CD4-positive, alpha-beta T cell (primary cell): ENCODE measurements at regions not wholly inside any gene's neighbourhood (a gene's known extent, or its start where the extent isn't known, plus 50 kb on each side); places are given as distances from the start of the nearest gene placed in this dataset.
A peak's percentile ranks its signal among the peaks of the same experiment; 100 is the strongest.
"Not testable (repeated sequence)": the region's sequence is repeated elsewhere in the genome, so short reads cannot be mapped to it uniquely, and the experiment has no call there.

ENCODE experiments used
- ATAC-seq: fragments of 200-7000 bp; cut with Tn5 transposase; one replicate; pipeline ENCODE4 v1.10.0; 2022; ENCODE audit warnings: mild to moderate bottlenecking; ENCODE audit not compliant: poor library complexity
- CTCF ChIA-PET: fragments of 350-600 bp; sonication (Branson Sonifier 250); formaldehyde crosslinking; loops from one replicate; lab custom pipeline; 2021; ENCODE audit warnings: antibody characterized with exemption, inconsistent platforms; lab: Charles Lee
- POLR2A ChIA-PET: fragments of 350-600 bp; sonication (Branson Sonifier 250); formaldehyde crosslinking; loops from one replicate; lab custom pipeline; 2021; ENCODE audit warnings: antibody characterized with exemption, inconsistent platforms; lab: Charles Lee
- DNase-seq, 14 experiments: peaks; one replicate each; pipeline ENCODE4 v3.0.0-alpha.2; 2013 to 2020; ENCODE audit warnings: mixed read lengths in 2 of 14
- H3K27ac ChIP-seq, 2 donors: one replicate each; pipeline versions ENCODE4 v1.5.1 to v1.7.0; 2013; ENCODE audit warnings: low read length in 2 of 2, low read depth in 1 of 2, mild to moderate bottlenecking in 1 of 2
- H3K27me3 ChIP-seq, 2 experiments: 1 replicate in 1 of 2; 2 replicates in 1 of 2; pipeline versions ENCODE4 v1.6.1 to v1.7.0; 2013; ENCODE audit warnings: low read length in 2 of 2, control low read depth in 1 of 2, mild to moderate bottlenecking in 1 of 2, moderate library complexity in 1 of 2; ENCODE audit not compliant: insufficient read depth in 2 of 2, control insufficient read depth in 1 of 2
- H3K36me3 ChIP-seq: one replicate; pipeline ENCODE4 v1.6.1; 2013; ENCODE audit warnings: low read length, control low read depth; ENCODE audit not compliant: insufficient read depth
- H3K4me1 ChIP-seq: one replicate; pipeline ENCODE4 v1.6.1; 2013; ENCODE audit warnings: low read length, control low read depth; ENCODE audit not compliant: insufficient read depth
- H3K4me3 ChIP-seq: one replicate; pipeline ENCODE4 v1.5.1; 2013; ENCODE audit warnings: mild to moderate bottlenecking, low read length, moderate library complexity
- H3K9me3 ChIP-seq, 2 experiments: 1 replicate in 1 of 2; 2 replicates in 1 of 2; pipeline versions ENCODE4 v1.6.1 to v1.7.0; 2013; ENCODE audit warnings: low read length in 2 of 2, mild to moderate bottlenecking in 2 of 2, control low read depth in 1 of 2, moderate library complexity in 1 of 2; ENCODE audit not compliant: control insufficient read depth in 1 of 2, insufficient read depth in 1 of 2
- H3K27ac Mint-ChIP-seq: one replicate; pipeline ENCODE4 v1.8.0; 2020; ENCODE audit warnings: mixed read lengths
- H3K27me3 Mint-ChIP-seq: one replicate; pipeline ENCODE4 v1.8.0; 2021; ENCODE audit warnings: mixed read lengths
- H3K36me3 Mint-ChIP-seq: one replicate; pipeline ENCODE4 v1.8.0; 2021; ENCODE audit warnings: low read depth, mixed read lengths
- H3K4me1 Mint-ChIP-seq: one replicate; pipeline ENCODE4 v1.8.0; 2021; ENCODE audit warnings: low read depth, mixed read lengths
- H3K4me3 Mint-ChIP-seq: one replicate; pipeline ENCODE4 v1.8.0; 2020; ENCODE audit warnings: mild to moderate bottlenecking, mixed read lengths
- H3K9me3 Mint-ChIP-seq: one replicate; pipeline ENCODE4 v1.8.0; 2020; ENCODE audit warnings: mixed read lengths
- intact Hi-C, 2 experiments: fragments of 100-400 bp; cut with DNase I in 1 of 2; cut with micrococcal nuclease in 1 of 2; formaldehyde crosslinking; loops; one replicate each; pipeline versions ENCODE4 v1.15.1 to v1.9.0; 2023 to 2025; cut with DNase I, micrococcal nuclease
- TF ChIP-seq, protein P1 (sequence below): fragments of 200-600 bp; IDR thresholded peaks from one replicate; pipeline ENCODE4 v1.8.0; 2022; ENCODE audit warnings: antibody characterized with exemption, mild to moderate bottlenecking

GRCh38 chr10:38969553-38969952, 875.4 kb downstream of the ZNF37A start:
- ATAC-seq, H3K27me3 Mint-ChIP-seq, H3K4me1 Mint-ChIP-seq, H3K27ac ChIP-seq, H3K27me3 ChIP-seq, H3K9me3 Mint-ChIP-seq, H3K9me3 ChIP-seq, H3K4me1 ChIP-seq, H3K4me3 Mint-ChIP-seq, DNase-seq, CTCF ChIA-PET, intact Hi-C loops, H3K27ac Mint-ChIP-seq, POLR2A ChIA-PET, H3K36me3 Mint-ChIP-seq, H3K4me3 ChIP-seq, H3K36me3 ChIP-seq: not testable (repeated sequence)

DNA sequence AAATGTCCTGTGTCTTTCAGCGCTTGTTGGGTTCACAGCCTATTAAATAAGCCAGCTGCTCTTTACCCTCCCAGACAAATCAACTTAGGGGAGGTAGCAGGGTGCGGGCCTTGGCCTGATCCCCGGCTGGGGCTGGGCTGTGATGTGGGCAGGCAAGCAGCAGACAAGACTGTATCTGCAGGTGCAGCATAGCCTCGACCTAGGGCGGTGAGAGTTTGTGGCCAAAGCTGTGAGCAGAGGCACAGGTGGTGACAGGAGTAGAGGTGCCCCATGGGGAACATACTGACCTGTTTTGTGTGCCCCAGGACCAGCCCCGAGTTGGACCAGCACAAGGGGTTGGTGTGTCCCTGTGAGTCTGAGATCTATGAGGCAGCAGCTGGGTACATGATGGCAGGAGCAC, 885.4 kb downstream of the ZNF37A start:
- Mint-ChIP-seq H3K36me3 (no peaks in the 10 kb centered on the region), H3K9me3 (peaks cover 15% of the 10 kb centered on the region), H3K4me1 (no peaks in the 10 kb centered on the region), H3K4me3 (no peak overlapping the region), H3K27me3 (no peaks in the 10 kb centered on the region), H3K27ac (no peak overlapping the region)
- TF ChIP-seq, protein P1, sequence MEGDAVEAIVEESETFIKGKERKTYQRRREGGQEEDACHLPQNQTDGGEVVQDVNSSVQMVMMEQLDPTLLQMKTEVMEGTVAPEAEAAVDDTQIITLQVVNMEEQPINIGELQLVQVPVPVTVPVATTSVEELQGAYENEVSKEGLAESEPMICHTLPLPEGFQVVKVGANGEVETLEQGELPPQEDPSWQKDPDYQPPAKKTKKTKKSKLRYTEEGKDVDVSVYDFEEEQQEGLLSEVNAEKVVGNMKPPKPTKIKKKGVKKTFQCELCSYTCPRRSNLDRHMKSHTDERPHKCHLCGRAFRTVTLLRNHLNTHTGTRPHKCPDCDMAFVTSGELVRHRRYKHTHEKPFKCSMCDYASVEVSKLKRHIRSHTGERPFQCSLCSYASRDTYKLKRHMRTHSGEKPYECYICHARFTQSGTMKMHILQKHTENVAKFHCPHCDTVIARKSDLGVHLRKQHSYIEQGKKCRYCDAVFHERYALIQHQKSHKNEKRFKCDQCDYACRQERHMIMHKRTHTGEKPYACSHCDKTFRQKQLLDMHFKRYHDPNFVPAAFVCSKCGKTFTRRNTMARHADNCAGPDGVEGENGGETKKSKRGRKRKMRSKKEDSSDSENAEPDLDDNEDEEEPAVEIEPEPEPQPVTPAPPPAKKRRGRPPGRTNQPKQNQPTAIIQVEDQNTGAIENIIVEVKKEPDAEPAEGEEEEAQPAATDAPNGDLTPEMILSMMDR: no peak
- no peaks in the 10 kb centered on the region for H3K4me1 ChIP-seq
- no peak overlapping the region for H3K27ac ChIP-seq
- ChIA-PET CTCF (no interaction called here), POLR2A (no interaction called here)
- no peak overlapping the region for H3K4me3 ChIP-seq
- intact Hi-C loops: no loop called here
- H3K9me3 ChIP-seq: peaks cover 12 to 18% of the 10 kb centered on the region in 2 experiments
- no peaks in the 10 kb centered on the region for H3K27me3 ChIP-seq
- no peaks in the 10 kb centered on the region for H3K36me3 ChIP-seq
- ATAC-seq: no peak
- peak in 1 of 14 experiments; percentile 2 for DNase-seq
